ENCODE measurements at regions not wholly inside any gene's neighbourhood (a gene's known extent, or its start where the extent isn't known, plus 50 kb on each side); places are given as distances from the start of the nearest gene placed in this dataset.

- no peak for DNase-seq
Measured at GRCh38 chr20:12596863-12597262, 411.9 kb upstream of the SPTLC3 start.

DNA sequence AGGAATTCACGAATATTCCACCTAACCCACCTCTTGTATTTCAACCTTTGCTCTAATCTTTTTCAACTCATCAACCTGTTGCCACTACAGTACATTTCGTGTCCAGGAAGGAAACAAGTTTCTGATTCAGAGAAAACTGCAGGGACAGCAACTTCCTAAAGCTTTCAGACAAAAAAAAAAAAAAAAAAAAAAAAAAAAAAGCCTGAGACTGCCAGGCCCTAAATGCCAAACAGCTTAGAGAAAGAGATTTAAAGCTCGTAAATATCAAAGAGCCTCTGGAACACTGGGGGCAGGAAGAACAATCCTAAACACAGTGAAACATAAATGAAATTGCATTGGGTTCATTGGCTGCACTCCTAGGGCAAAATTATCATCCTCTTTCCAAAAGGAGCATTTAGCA, 411.2 kb upstream of the SPTLC3 start:
- DNase-seq: no peak

DNA sequence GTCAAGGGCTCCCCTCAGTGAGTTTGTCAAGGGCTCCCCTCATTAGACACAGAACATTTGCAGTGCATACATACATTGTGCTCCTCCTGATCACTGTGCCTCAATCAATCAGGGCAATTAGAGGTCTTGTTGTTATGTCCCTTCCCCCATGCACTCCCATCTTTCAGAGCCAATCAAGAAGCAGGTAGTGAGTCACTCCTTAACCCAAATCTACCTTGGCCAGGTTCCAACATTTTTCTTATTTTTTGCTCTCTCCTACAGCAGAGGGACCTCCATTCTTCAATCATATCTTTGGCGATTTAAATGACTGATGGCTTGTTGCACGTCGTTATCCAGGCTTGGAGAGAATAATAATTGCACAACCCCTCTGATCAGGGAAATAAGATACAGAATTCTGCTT, 409.9 kb upstream of the SPTLC3 start:
- DNase-seq: no peak

- DNase-seq: no peak
Measured at GRCh38 chr20:12599494-12599893, 409.3 kb upstream of the SPTLC3 start.

- DNase-seq: no peak
Measured at GRCh38 chr20:12605751-12606150, 403.0 kb upstream of the SPTLC3 start.

DNA sequence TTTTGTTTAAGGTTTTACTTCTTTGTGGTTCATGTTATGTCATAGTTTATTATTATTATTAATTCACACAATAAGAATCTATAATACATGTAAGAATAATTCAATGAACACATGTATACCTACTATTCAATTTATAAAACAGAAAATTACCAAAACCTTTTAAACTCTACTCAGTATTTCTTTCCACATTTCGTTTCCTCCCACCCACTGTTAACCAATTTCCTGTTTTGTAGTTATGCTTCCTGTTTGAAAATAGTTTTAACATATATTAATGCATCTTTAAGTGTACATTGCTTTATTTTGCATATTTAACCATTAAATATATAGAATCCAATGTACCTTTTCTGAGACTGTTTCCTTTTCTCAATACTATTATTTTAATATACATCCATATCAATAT, 397.9 kb upstream of the SPTLC3 start:
- DNase-seq: no peak

GRCh38 chr20:12614764-12615163, 394.0 kb upstream of the SPTLC3 start:
- DNase-seq: no peak

- no peak for DNase-seq
Measured at GRCh38 chr20:12617076-12617475, 391.7 kb upstream of the SPTLC3 start.

DNA sequence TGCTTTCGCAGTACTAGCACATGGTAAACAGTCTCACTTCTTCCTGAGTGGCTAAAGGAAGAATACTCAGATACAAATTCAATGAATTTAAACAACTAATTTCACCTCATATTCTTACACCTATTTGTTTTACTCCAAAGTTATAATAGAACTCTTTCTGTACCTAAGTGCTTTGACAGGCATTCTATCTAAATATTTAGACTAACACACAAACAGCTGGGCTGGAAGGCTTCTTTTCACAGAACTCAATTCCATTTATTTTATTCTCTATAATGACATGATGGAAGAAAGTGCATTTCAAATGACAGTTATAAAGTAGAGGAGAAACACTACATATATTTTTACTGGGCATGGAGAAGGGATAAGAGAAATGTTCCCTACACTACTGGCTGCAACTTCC, 384.9 kb upstream of the SPTLC3 start:
- DNase-seq: no peak

- DNase-seq: no peak
Measured at GRCh38 chr20:12627485-12627884, 381.3 kb upstream of the SPTLC3 start.

- no peak for DNase-seq
Measured at GRCh38 chr20:12638633-12639312, 370.0 kb upstream of the SPTLC3 start.

GRCh38 chr20:12640251-12640650, 368.5 kb upstream of the SPTLC3 start:
- DNase-seq: no peak

DNA sequence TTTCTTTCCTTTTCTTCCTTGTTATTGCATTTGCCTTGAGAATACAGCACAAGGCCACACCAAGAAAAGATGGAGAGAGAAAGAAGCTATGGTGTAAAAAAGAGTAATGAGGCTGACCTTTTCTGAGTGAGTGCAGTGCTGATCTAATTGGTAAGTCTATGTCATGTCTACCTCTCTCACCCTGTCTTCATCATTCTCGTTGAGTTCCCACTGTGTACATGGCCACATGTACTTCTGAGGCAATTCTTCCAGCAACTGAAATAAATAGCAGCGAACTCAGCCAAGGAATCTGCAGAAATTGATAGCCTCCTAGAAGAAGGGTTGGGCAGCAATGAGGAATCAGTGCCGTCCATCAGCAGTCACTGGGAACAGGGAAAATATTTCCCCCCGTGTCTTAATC, 367.2 kb upstream of the SPTLC3 start:
- DNase-seq: no peak

DNA sequence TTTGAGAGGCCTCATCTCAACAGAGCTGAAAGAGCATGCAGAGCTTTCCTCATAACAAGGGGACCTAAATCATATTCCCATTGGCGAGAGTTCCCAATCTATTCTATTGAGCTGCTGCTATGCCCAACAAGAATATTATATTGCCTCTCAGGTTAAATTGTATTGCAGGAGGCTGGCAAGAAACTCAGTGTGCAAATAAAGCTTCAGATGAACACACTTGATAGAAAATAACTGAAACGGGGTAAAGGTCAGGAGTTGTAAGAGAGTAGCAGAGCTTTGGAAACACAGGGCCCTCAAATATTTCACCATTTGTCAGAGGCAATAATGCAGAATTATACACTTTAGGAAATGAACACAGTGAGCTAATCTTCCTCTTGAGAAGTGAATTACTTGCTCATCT, 364.3 kb upstream of the SPTLC3 start:
- DNase-seq: no peak

DNA sequence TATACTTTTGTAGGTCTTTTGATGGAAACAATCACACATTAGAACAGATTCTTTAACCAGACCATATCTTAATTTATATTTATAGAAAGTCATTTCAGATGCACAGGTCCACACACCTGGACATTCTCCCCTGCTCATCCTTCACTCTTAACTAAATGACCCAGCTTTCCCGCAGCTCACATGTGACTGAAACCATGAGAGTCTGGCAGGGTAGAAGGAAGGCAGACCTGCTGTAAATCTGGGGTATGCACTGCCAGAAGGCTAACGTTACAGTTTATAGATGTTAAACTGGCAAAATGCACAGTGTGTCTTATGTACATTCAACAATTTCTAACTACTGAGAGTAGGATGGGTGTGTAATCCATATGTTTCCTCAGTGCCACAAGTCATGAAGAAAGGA, 359.5 kb upstream of the SPTLC3 start:
- no peak for DNase-seq

- no peak for DNase-seq
Measured at GRCh38 chr20:12653642-12654041, 355.1 kb upstream of the SPTLC3 start.

DNA sequence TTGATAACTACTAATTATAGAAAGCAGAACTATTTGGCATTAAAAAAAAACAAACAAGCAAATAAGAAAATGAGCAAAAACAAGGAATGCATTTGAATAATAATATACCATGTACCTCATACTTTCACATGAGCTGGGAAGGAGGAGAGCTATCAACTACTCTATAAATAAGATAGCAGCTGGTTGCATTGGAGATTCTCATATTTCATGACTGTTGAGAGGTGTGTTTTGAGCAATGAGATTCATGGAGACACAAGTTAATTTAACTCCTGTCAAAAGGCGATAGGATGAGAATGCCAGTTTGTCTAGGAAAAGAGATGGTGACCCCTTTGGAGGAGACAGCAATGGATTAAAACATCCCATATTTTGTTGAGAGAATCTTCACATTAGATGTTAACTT, 348.8 kb upstream of the SPTLC3 start:
- DNase-seq: no peak

DNA sequence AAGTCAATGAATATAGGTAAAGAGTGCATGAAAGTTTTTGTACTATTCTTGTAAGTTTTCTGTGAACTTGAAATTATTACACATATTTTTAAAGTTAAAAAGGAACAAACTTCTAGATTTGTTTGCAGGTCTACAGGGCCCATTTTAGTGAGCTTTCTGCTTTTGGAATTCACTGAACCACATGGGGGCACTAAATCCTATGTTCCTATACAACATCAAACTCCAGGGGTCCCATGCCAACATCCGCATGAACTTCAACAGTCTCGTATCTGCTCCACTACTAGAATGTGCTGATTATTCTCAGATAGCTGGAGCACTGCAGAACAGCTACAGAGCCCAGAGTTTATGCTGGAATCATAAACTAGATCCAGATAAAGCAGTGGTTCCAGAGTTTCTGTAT, 347.9 kb upstream of the SPTLC3 start:
- no peak for DNase-seq

DNA sequence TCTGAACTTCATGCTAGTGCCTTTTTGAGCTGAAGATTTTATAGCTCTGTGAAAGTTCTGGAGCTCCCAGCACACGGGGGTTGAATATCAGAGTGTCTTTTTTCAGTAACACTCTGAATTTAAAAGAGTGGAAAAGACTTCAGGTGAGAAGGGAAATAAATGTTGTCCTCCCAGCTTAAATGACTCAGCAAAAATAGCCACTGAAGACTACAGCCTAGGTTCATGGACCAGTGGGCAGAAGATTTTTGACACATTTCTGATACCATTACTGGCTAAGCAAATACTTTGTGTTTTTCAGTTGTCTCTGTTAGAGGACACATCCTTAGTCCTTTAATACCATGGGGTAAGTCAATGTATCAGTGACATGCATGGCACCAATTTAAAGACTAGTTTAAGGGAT, 338.5 kb upstream of the SPTLC3 start:
- DNase-seq: no peak

GRCh38 chr20:12673352-12673751, 335.4 kb upstream of the SPTLC3 start:
- no peak for DNase-seq

GRCh38 chr20:12677925-12678324, 330.8 kb upstream of the SPTLC3 start:
- no peak for DNase-seq

- DNase-seq: no peak
Measured at GRCh38 chr20:12679447-12679846, 329.3 kb upstream of the SPTLC3 start.

- no peak for DNase-seq
Measured at GRCh38 chr20:12682613-12683012, 326.2 kb upstream of the SPTLC3 start.

DNA sequence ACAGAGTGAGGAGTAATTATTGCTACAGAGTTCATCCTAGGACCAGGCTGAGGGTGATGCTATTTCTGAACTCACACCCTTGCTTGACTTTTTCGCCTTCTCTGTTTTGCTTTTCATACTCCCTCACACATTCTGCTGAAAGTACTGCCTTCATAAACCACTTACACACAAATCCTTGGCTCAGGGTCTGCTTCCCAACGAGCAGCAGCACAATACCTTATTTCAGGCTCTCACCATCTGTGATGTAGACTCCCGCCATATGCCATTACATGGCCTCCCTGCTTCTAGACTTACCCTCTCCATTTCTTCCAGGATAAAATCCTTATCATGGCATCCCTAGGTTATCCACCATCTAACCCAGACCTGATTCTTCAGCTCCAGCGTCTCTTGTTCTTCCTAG, 321.3 kb upstream of the SPTLC3 start:
- DNase-seq: no peak

DNA sequence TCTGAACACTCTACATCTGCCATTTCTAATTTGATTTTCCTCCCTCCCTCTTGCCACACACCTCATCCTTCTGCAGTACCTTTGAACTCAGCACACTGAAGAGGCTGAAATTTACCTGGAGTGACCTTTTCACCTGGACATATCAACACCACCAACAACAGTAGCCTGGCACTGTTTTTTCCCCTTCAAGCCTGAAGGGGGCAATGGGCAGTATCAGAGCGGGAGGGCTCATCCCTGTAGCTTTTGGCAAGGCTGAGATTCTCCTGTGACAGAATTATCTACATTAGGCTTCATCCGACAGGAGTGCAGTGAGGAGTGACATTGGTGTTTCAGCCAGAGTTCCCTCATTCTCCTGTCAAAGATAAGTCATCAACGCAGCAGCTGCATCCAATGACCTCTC, 312.8 kb upstream of the SPTLC3 start:
- DNase-seq: no peak

GRCh38 chr20:12698817-12699216, 310.0 kb upstream of the SPTLC3 start:
- no peak for DNase-seq
